Calu3 (cell line): ENCODE measurements at regions not wholly inside any gene's neighbourhood (a gene's known extent, or its start where the extent isn't known, plus 50 kb on each side); places are given as distances from the start of the nearest gene placed in this dataset.
A peak's percentile ranks its signal among the peaks of the same experiment; 100 is the strongest.

Experiments used
- BruUV-seq: library from RNA; stranded (reverse); fragments of 400-500 nt; replicated peaks from 2 replicates; lab custom pipeline; 2021; lab: Mats Ljungman, UMichigan
- CTCF ChIA-PET: fragments of 300-600 bp; sonication (Branson Sonifier 250); formaldehyde crosslinking; loops from one replicate; lab custom pipeline; 2022; ENCODE audit warnings: antibody characterized with exemption; lab: Charles Lee
- DNase-seq: peaks from one replicate; pipeline ENCODE4 v3.0.0; 2022
- H3K27ac Mint-ChIP-seq: one replicate; pipeline ENCODE4 v1.8.0; 2022; ENCODE audit warnings: mixed read lengths; ENCODE audit not compliant: unreplicated experiment
- H3K27me3 Mint-ChIP-seq: one replicate; pipeline ENCODE4 v1.8.0; 2022; ENCODE audit warnings: mixed read lengths; ENCODE audit not compliant: unreplicated experiment
- H3K36me3 Mint-ChIP-seq: one replicate; pipeline ENCODE4 v1.8.0; 2022; ENCODE audit warnings: mild to moderate bottlenecking, moderate library complexity, mixed read lengths; ENCODE audit not compliant: insufficient read depth, unreplicated experiment
- H3K4me1 Mint-ChIP-seq: one replicate; pipeline ENCODE4 v1.8.0; 2022; ENCODE audit warnings: mild to moderate bottlenecking, low read depth, mixed read lengths; ENCODE audit not compliant: unreplicated experiment
- H3K4me3 Mint-ChIP-seq: one replicate; pipeline ENCODE4 v1.8.0; 2022; ENCODE audit warnings: mild to moderate bottlenecking, low read depth, moderate library complexity, mixed read lengths; ENCODE audit not compliant: unreplicated experiment
- H3K9me3 Mint-ChIP-seq: one replicate; pipeline ENCODE4 v1.8.0; 2022; ENCODE audit warnings: low read depth, mixed read lengths; ENCODE audit not compliant: unreplicated experiment
- intact Hi-C: fragments of 100-400 bp; cut with micrococcal nuclease; formaldehyde crosslinking; loops from one replicate; pipeline ENCODE4 v1.10.0; 2022; ENCODE audit not compliant: unreplicated experiment
- TF ChIP-seq, protein P1 (sequence below): fragments of 200-600 bp; IDR thresholded peaks from one replicate; pipeline ENCODE4 v1.8.0; 2022; ENCODE audit warnings: antibody characterized with exemption; ENCODE audit not compliant: unreplicated experiment

DNA sequence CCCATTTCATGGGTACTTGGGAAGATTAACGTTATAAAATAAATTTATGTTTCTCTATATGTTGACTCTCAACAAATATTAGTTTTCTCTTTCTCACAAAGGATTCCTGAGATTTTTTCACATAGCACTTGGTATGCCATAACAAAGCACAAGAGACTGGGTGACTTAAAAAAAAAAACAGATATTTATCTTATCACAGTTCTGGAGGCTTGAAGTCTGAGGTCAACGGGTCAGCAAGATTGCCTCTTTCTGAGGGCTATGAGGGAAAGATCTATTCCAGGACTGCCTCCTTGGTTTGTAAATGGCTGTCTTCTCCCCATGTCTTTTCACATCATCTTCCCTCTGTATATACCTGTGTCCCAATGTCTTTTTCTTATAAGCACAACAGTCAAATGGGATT is 153.5 kb upstream of the DIO2 start:
- no peaks in the 10 kb centered on the region for H3K9me3 Mint-ChIP-seq
- BruUV-seq = no TSS peak
- no peaks in the 10 kb centered on the region for H3K36me3 Mint-ChIP-seq
- intact Hi-C loops = no loop called here
- DNase-seq = no peak
- TF ChIP-seq, protein P1, sequence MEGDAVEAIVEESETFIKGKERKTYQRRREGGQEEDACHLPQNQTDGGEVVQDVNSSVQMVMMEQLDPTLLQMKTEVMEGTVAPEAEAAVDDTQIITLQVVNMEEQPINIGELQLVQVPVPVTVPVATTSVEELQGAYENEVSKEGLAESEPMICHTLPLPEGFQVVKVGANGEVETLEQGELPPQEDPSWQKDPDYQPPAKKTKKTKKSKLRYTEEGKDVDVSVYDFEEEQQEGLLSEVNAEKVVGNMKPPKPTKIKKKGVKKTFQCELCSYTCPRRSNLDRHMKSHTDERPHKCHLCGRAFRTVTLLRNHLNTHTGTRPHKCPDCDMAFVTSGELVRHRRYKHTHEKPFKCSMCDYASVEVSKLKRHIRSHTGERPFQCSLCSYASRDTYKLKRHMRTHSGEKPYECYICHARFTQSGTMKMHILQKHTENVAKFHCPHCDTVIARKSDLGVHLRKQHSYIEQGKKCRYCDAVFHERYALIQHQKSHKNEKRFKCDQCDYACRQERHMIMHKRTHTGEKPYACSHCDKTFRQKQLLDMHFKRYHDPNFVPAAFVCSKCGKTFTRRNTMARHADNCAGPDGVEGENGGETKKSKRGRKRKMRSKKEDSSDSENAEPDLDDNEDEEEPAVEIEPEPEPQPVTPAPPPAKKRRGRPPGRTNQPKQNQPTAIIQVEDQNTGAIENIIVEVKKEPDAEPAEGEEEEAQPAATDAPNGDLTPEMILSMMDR = no peak
- H3K4me3 Mint-ChIP-seq = no peak overlapping the region
- no peak overlapping the region for H3K27ac Mint-ChIP-seq
- no peaks in the 10 kb centered on the region for H3K27me3 Mint-ChIP-seq
- no peaks in the 10 kb centered on the region for H3K4me1 Mint-ChIP-seq
- CTCF ChIA-PET = no interaction called here

GRCh38 chr14:80364274-80364673 is 153.0 kb upstream of the DIO2 start:
- TF ChIP-seq, protein P1 = no peak
- Mint-ChIP-seq H3K4me1 (no peaks in the 10 kb centered on the region), H3K27ac (no peak overlapping the region), H3K4me3 (no peak overlapping the region), H3K9me3 (no peaks in the 10 kb centered on the region), H3K36me3 (no peaks in the 10 kb centered on the region), H3K27me3 (no peaks in the 10 kb centered on the region)
- CTCF ChIA-PET = no interaction called here
- no TSS peak for BruUV-seq
- intact Hi-C loops = no loop called here
- DNase-seq = no peak

GRCh38 chr14:80358112-80358511 is 146.8 kb upstream of the DIO2 start:
- Mint-ChIP-seq H3K36me3 (no peaks in the 10 kb centered on the region), H3K27ac (no peak overlapping the region), H3K9me3 (no peaks in the 10 kb centered on the region), H3K4me3 (no peak overlapping the region), H3K27me3 (no peaks in the 10 kb centered on the region), H3K4me1 (no peaks in the 10 kb centered on the region)
- intact Hi-C loops = loop anchor here (5.0 to 10.0 kb wide), 3 partner anchors 146 to 487 kb away; partner anchors contain the start of gene DIO2
- no peak for DNase-seq
- TF ChIP-seq, protein P1 = no peak
- CTCF ChIA-PET = no interaction called here
- BruUV-seq = no TSS peak

DNA sequence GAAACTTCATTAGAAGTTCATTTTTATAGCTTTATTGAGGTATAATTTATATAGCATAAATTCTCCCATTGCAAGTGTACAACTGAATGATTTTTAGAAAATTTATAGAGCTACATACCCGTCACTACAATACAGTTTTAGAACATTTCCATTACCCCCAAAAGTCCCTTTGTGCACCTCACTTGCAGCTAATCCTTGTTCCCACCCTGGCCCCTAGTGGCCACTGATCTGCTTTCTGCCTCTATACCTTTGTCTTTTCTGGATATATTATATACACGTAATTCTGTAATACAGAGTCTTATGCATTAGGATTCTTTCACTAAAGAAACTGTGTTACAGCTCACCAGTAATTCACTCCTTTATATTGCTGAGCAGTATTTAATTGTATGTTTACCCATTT is 145.1 kb upstream of the DIO2 start:
- Mint-ChIP-seq H3K27ac (no peak overlapping the region), H3K36me3 (no peaks in the 10 kb centered on the region), H3K9me3 (no peaks in the 10 kb centered on the region), H3K27me3 (no peaks in the 10 kb centered on the region), H3K4me1 (no peaks in the 10 kb centered on the region), H3K4me3 (no peak overlapping the region)
- intact Hi-C loops = loop anchor here (5.0 to 10.0 kb wide), 3 partner anchors 144 to 488 kb away; partner anchors contain the start of gene DIO2
- CTCF ChIA-PET = no interaction called here
- BruUV-seq = no TSS peak
- DNase-seq = peak; percentile 5
- TF ChIP-seq, protein P1 = no peak
